Caki2 (cell line): ENCODE measurements at regions not wholly inside any gene's neighbourhood (a gene's known extent, or its start where the extent isn't known, plus 50 kb on each side); places are given as distances from the start of the nearest gene placed in this dataset.
A peak's percentile ranks its signal among the peaks of the same experiment; 100 is the strongest.

Experiments used
- DNase-seq: peaks from one replicate; pipeline ENCODE4 v3.0.0-alpha.2; 2015; ENCODE audit warnings: low read depth
- in situ Hi-C: cut with HindIII; loops from 2 replicates; pipeline ENCODE4 v1.10.0; 2016; ENCODE audit warnings: low sequenced_read_pairs, low pct_unique_long_range_greater_than_20kb, mixed read lengths

GRCh38 chr4:136489101-136489500 lies 1043.2 kb downstream of the PCDH18 start:
- DNase-seq: no peak
- in situ Hi-C loops: no loop called here

GRCh38 chr4:136484996-136485395 lies 1047.3 kb downstream of the PCDH18 start:
- in situ Hi-C loops: no loop called here
- DNase-seq: peak; percentile 59

GRCh38 chr4:136476753-136477152 lies 1055.5 kb downstream of the PCDH18 start:
- no peak for DNase-seq
- in situ Hi-C loops: no loop called here

- in situ Hi-C loops: no loop called here
- no peak for DNase-seq
These were observed 1061.2 kb downstream of the PCDH18 start for GRCh38 chr4:136471051-136471450.

GRCh38 chr4:136465691-136466090 lies 1066.6 kb downstream of the PCDH18 start:
- no peak for DNase-seq
- in situ Hi-C loops: no loop called here

- in situ Hi-C loops: no loop called here
- DNase-seq: no peak
These were observed 1068.4 kb downstream of the PCDH18 start for GRCh38 chr4:136463941-136464340.

GRCh38 chr4:136461533-136461932 lies 1070.8 kb downstream of the PCDH18 start:
- no peak for DNase-seq
- in situ Hi-C loops: no loop called here

- no peak for DNase-seq
- in situ Hi-C loops: no loop called here
These were observed 1074.0 kb downstream of the PCDH18 start for GRCh38 chr4:136458326-136458725.

GRCh38 chr4:136457577-136457976 lies 1074.7 kb downstream of the PCDH18 start:
- DNase-seq: no peak
- in situ Hi-C loops: no loop called here

- DNase-seq: no peak
- in situ Hi-C loops: no loop called here
These were observed 1075.3 kb downstream of the PCDH18 start for GRCh38 chr4:136457004-136457403.

GRCh38 chr4:136443006-136443405 lies 1089.3 kb downstream of the PCDH18 start:
- DNase-seq: no peak
- in situ Hi-C loops: no loop called here

GRCh38 chr4:136442447-136442846 lies 1089.8 kb downstream of the PCDH18 start:
- no peak for DNase-seq
- in situ Hi-C loops: no loop called here

- DNase-seq: no peak
- in situ Hi-C loops: no loop called here
These were observed 1090.5 kb downstream of the PCDH18 start for GRCh38 chr4:136441629-136442282.

- in situ Hi-C loops: no loop called here
- DNase-seq: no peak
These were observed 1093.6 kb downstream of the PCDH18 start for GRCh38 chr4:136438645-136439044.

- no peak for DNase-seq
- in situ Hi-C loops: no loop called here
These were observed 1108.2 kb downstream of the PCDH18 start for GRCh38 chr4:136424052-136424451.

- in situ Hi-C loops: no loop called here
- DNase-seq: no peak
These were observed 1117.3 kb downstream of the PCDH18 start for GRCh38 chr4:136414981-136415380.

- DNase-seq: no peak
- in situ Hi-C loops: no loop called here
These were observed 1119.6 kb downstream of the PCDH18 start for GRCh38 chr4:136412708-136413107.

- in situ Hi-C loops: no loop called here
- no peak for DNase-seq
These were observed 1131.5 kb downstream of the PCDH18 start for GRCh38 chr4:136400829-136401228.

- in situ Hi-C loops: no loop called here
- no peak for DNase-seq
These were observed 1137.0 kb downstream of the PCDH18 start for GRCh38 chr4:136395212-136395722.

- DNase-seq: no peak
- in situ Hi-C loops: no loop called here
These were observed 1139.7 kb downstream of the PCDH18 start for GRCh38 chr4:136392576-136392975.
